GM18873 (cell line): ENCODE measurements at regions not wholly inside any gene's neighbourhood (a gene's known extent, or its start where the extent isn't known, plus 50 kb on each side); places are given as distances from the start of the nearest gene placed in this dataset.
"Not testable (repeated sequence)": the region's sequence is repeated elsewhere in the genome, so short reads cannot be mapped to it uniquely, and the experiment has no call there.

Source experiments
- ATAC-seq: cut with Tn5 transposase; IDR thresholded peaks from one replicate; pipeline ENCODE4 v1.9.1; 2021; ENCODE audit warnings: mild to moderate bottlenecking, moderate library complexity, moderate number of reproducible peaks; ENCODE audit not compliant: unreplicated experiment, low FRiP score

DNA sequence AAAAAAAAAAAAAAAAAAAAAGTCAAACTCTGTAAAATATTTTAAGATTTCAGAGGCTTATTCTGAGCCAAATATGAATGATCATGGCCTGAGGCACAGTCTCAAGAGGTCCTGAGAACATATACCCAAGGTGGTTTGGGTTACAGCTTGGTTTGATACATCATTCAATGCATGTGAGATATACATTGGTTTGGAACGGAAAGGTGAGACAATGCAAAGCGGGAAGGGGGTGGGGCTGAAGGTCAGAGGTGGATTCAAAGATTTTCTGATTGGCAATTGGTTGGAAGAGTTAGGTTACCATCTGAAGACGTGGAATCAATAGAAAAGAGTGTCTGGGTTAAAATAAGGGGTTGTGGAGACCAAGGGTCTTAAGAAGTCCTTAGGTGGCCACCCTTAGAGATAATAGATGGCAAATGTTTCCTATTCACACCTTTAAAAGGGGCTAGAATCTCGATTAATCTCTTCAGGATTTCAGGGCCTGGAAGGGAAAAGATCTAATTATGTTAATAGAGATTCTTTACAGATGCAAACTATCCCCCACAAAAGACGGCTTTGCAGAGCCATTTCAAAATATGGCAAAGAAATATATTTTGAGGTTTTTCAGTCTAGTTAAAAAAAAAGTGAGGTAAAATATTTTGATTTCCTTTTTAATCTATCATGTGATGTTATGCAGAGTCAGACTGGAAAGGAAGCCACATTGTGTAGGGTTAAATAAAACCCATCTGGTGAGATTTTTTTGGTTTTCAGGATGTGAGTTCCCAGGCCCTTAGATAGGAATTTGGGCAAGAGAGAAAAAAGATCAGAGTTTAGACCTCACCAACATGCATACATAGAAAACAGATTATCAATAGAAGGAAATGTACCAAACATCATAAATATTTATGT lies 173.8 kb upstream of the CNOT2 start:
- ATAC-seq: no peak

DNA sequence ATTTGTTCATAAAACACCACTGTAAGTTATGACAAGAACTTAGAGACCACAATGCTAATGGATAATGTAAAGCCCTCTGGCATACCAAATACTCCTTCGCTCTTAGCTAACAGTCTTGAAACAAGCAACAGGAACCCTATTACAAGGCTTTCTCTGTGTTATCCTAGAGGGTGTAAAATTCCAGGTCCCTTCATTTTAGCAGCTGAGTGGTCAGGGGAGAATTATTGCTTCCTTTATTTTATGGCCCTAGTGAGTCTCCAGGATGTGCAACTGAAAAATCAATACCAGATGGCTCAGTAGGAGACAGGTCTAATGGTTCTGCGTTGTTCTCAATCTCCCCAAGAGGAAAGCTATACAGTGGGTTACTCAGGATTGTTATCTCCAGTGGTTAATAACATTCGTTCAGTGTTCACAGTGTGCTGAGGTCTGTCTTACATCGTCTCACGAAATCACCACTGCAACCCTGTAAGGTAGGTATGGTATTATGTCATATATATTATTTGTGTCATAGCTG lies 172.7 kb upstream of the CNOT2 start:
- no peak for ATAC-seq

DNA sequence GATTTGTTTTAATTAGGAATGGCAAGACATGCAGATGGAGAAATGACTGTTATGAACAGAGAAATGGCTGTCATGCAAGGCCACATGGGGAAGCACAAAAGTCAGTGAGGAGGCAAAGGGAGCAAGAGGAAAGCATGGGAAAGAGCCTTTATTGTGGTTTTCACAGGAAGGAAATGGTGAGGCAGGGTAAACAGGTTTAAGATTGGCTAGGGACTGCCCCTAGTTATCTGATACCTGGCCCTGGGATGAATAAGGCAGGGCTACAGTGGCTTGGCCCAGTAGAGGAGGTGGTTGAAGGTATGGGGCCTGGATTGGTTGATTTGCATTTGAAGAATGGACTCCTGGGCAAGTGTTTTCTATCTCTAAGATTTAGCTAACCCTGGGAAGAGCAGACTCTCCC lies 168.7 kb upstream of the CNOT2 start:
- ATAC-seq: no peak

DNA sequence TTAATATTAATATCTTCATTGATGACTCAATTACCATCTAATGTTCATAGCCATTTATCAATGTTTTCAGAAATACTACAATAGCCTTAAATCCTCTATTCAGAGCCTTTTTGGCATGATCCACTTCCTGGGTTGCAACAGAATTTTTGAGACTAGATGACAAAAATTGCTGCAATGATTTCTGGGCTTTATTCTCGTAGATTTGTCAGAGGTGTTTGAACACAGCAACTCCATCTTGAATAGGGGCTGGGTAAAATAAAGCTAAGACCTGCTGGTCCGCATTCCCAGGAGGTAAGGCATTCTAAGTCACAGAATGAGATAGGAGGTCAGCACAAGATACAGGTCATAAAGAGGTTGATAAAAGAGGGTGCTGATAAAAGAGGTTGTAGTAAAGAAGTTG lies 165.8 kb upstream of the CNOT2 start:
- no peak for ATAC-seq

DNA sequence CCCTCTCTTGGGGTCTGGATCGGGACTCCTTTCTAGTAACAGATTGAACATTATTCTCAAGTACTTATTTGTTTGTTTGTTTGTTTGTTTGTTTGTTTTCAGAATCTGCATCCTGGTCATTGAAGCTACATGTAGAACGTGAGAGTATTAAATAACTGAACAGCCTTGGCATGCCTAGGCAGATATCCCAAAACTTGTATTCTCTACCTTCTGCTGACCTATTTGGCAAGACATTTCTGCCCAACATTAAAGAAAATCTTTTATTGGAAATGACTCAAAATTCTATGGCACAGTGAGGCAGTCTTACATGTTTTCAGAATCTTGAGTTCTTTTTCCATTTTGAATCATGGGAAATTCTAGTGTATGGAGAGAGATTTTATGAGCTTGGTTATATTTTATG lies 165.1 kb upstream of the CNOT2 start:
- no peak for ATAC-seq

DNA sequence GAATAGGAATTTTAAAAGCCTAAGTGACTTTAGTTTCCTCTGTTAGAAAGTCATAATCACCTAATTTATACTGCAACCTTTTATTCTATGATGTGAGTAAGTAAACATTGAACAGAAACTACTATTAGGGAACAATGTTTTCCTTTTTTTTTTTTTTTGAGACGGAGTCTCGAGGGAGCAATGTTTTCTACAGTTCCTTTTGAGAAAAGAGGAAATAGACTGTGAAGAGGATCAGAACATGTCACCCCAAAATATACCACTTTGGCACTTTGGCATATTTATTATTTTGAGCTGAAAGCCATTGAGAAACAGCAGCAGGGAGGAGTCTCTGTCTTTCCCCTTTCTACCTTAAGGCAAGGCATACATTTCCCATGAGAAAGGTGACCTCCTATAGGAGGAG lies 162.7 kb upstream of the CNOT2 start:
- ATAC-seq: no peak

DNA sequence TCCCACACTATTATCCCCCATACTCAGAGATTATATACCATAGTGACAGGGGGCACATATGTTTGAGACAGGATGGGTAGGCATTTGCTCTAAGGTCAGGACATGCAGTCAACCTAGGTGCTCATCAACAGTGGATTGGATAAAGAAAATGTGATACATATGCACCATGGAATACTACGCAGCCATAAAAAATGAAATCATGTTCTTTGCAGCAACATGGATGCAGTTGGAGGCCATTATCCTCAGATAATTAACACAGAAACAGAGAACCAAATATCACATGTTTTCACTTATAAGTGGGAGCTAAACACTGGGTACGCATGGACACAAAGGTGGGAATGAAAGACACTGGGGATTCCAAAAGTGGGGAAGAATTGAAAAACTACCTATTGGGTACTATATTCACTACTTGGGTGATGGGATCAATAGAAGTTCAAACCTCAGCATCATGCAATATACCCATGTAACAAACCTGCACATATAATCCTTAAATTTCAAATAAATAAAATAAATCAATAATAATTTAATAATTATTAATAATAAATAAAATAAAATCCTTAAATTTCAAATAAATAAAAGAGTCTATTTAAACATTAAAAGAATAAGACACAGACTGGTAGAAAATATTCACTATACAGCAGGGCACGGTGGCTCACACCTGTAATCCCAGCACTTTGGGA lies 160.1 kb upstream of the CNOT2 start:
- ATAC-seq: no peak

DNA sequence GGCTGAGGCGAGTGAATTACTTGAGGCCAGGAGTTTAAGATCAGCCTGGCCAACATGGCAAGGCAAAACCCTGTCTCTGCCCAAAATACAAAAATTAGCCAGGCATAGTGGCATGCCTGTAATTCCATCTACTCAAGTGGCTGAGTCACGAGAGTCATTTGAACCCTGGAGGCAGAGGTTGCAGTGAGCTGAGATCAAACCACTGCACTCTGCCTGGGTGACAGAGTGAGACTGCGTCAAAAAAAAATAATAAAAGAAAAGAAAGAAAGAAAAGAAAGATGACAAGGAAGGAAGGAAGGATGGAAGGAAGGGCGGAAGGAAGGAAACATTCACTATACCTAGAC lies 159.6 kb upstream of the CNOT2 start:
- ATAC-seq: no peak

DNA sequence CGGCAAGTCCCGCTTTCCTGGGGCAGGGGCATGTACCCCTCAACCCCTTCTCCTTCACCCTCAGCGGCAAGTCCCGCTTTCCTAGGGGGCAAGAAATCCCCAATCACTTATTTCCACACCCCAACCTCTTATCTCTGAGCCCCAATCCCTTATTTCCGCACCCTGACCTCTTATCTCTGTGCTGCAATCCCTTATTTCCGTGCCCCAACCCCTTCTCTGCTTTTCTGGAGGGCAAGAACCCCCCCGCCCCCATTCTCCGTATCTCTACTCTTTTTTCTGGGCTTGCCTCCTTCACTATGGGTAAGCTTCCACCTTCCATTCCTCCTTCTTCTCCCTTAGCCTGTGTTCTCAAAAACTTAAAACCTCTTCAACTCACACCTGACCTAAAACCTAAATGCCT lies 156.9 kb upstream of the CNOT2 start:
- ATAC-seq: not testable (repeated sequence)

DNA sequence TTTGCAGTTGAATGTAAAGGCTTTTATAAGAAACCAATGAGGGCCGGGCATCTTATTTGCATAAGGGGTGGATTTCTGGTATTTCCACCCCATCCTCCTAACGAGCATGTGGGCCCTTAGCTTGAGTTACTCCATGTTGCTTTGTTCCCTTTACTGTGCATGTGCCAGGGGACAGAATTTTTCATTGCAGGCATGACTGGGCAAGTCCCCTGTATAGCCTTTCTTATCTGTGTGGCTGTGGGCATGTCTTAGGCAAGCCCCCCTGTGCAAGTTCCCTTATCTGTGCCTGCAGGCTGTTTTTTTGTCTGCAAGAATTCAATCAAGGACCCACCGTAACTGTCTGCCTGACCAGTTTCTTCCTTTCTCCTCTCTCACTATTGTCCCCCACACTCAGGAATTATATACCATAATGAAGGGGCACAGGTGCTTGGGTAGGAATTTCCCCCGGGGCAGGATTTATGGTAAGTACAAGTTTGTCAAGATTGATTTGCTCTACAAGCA lies 152.2 kb upstream of the CNOT2 start:
- no peak for ATAC-seq

DNA sequence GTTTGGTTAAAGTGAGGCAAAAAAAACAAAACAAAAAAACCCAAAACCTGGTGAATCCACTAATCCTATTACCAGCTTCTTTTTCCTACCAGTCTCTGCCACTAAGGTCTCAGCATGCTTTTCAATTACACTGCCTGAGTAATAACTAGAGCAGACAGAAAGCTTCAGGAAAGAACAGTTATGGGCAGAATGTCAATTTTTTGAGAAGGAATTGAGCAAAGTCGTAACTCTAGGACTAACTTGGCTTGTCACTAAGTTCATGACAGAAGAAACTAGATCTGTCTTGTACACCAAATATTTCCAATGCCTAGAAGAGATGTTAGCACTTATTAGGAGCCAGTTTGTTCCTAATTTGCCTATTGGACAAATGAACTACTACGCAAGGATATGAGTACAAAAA lies 148.8 kb upstream of the CNOT2 start:
- no peak for ATAC-seq

DNA sequence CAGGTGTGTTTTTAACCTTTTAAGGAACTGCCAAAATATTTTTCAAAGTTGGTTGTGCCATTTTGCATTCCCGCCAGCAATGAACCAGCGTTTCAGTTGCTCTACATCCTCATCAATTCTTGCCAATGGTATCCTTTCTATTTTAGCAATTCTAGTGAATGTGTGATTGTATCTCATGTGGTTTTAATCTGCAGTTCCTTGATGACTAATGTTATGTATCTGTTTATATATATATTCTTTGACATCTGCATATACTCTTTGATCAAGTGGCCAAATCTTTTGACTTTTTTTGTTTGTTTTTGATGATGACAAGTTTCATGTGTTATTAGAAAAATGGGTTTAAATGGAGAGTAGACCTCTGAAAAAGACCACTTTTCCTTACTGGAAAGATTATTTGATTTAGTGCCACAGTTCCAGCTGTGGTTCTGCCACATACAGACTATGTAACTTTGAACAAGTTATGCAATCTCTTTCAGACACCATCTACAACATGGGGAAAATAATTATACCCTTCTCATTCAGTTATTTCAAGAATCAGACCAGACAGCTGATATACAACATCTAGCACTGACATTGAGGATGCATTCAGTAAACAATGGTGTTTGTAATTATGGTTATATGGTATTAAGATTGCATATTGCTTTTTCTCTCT lies 146.3 kb upstream of the CNOT2 start:
- no peak for ATAC-seq

DNA sequence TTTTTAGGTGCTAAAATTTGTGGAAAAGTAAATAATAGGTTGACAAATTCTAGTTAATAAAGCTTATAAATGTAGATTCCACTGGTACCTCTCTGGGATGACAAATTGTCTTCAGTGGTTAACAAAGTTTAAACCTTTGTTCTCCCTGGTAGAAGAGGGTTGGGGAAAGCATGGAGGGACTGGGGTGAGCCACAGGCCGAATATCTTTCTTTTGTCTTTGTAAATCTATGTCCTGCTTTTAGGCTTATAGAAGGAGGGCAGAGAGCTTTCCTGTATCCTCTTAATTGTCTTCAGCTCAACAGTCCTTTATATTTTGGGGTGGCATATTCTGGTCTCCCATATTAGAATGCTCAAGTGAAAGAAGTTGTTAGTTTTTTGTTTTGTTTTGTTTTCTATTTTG lies 142.2 kb upstream of the CNOT2 start:
- no peak for ATAC-seq

DNA sequence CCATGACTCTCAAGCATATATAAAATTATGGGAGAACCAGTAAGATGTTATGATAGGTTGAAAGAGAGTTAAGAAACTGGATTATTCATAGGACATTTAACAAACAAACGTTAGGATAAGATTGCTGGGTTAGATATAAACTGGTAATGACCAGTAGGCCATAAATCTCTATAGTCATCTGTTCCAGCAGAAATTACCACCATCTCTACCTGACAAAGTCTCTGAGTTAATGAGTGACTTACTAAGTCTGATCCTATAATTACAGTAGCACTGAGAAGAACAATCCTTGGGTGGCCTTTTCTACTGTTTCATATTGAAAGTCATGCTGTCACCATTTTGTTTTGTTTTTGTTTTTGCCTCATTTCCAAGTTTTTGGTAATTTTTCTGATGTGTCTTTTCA lies 136.9 kb upstream of the CNOT2 start:
- no peak for ATAC-seq

DNA sequence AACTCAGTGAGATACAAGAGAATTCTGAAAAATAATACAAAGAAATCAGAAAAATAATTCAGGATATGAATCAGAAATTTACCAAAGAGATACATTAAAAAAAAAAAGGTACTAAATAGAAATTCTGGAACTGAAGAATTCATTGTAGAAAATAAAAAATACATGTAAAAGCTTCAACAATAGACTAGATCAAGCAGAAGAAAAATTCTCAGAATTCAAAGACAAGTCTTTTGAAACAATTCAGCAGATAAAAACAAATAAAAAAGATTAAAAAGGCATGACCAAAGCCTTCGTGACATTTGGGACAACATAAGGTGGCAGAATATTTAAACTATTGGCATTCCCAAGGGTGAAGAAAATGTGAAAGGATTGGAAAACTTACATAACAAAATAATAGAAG lies 133.1 kb upstream of the CNOT2 start:
- no peak for ATAC-seq

DNA sequence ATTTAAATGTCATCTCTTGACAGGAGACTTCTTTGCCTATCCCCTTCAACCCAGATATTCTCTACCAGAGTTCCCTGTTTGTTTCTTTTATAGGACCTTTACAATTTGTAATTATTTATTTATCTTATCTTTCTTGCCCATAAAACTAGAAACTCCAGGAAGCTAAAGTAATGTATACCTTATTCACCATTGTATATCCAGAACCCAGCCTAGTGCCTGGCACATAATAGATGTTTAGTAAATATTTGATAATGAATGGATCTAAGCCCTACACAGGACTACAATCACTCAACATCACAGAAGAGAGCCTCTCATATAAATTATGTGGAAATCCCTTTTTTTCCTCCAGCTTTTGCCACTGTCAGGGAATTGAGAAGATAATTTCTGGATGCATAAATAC lies 125.6 kb upstream of the CNOT2 start:
- ATAC-seq: no peak

DNA sequence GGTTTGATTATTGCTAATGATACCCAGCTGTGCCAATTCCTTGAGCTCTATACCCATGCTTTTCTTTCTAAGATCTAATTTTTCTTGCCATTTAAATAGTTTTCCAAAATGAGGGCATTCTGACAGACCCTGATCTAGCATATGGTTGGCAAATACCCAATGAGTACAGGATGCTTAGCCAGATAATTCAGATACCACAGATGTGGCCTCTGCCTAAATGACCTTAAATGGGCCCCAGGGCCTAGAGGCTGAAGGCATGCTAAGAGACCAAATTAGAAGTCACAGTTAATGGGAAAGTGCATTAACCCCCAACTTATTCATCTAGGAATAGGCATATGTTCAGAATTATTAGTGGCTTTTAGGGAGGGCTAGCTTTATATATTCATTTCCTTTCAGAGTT lies 122.3 kb upstream of the CNOT2 start:
- no peak for ATAC-seq

DNA sequence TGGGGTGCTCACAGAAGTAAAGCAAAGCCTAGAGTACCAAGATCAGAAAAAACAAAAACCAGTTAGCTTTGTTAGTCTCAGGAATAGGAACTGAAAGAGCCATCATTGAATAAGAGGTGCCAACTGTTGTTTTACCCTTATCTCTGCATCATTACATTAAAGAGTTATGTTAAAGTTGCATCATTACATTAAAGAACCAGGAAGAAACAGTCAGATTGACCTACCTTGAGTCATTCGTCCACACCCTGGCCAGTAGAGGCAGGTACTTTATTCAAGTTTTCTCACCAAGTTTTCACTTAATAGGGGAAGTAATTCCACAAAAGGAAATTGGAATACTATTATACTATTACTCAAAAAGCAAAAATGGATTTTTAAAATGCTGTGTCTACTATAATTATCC lies 121.7 kb upstream of the CNOT2 start:
- ATAC-seq: no peak

DNA sequence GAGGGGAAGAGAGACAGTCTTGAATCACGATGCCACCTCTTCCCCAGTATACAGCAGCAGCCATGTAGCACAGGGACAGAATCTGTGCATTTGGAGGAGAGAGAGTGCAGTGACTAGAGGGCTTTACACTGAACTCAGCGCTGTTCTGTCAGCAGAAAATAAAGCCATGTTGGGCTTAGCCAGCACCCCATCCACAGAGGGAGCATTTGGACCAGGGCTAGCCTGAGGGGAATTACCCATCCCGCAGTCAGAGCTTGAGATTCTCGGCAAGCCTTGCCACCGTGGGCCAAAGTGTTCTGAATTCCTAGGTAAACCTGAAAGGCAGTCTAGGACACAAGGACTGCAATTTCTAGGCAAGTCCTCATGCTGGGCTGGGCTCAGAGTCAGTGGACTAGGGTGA lies 120.4 kb upstream of the CNOT2 start:
- ATAC-seq: no peak

DNA sequence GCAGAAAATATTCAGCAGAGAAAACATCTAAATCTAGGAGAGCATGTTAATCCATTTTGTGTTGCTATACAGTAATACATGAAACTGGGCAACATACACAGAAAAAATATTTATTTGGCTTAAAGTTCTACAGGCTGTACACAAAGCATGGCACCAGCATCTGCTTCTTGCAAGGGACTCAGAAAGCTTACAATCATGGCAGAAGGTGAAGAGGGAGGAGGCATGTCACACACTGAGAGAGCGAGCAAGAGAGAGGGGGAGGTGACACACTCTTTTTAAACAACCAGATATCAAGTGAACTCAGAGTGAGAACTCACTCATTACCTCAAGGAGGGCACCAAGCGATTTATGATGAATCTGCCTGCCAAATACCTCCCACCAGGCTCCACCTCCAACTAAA lies 94.2 kb upstream of the CNOT2 start:
- ATAC-seq: no peak

DNA sequence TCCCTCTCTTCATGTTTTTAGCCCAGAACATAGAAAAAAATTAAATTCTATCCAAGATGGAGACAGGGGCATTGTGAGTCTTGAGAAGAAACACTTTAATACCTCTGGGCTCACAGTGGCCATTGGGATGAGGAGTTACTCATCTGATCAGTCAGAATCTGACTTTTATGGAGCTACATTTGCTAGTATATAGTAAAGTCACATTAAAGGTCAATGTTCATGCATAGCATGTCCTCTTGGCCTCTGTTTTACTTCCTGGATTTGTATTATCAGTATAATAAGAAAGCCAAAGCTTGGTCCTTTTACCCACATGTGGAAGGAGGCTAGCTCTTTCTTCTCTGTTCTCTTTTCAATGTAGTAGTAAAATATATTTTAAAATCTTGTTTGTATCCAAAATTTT lies 93.6 kb upstream of the CNOT2 start:
- no peak for ATAC-seq
